A549 (cell line): ENCODE measurements at regions not wholly inside any gene's neighbourhood (a gene's known extent, or its start where the extent isn't known, plus 50 kb on each side); places are given as distances from the start of the nearest gene placed in this dataset.

Experiments used
- ATAC-seq, 2 experiments: fragments of 200-7000 bp in 1 of 2; fragments of >200 bp in 1 of 2; cut with Nextera tagmentation in 1 of 2; cut with Tn5 transposase in 1 of 2; 3 replicates each; pipeline versions ENCODE4 v1.8.0 to v1.9.1; 2018 to 2020; ENCODE audit warnings: mild to moderate bottlenecking in 1 of 2, moderate library complexity in 1 of 2
- CTCF ChIA-PET: fragments of 300-600 bp; sonication (Branson Sonifier 250); formaldehyde crosslinking; extraction: SDS; loops from one replicate; lab custom pipeline; 2021; ENCODE audit warnings: antibody characterized with exemption, inconsistent platforms; lab: Yijun Ruan, JAX
- POLR2A ChIA-PET: fragments of 350-600 bp; formaldehyde crosslinking; extraction: SDS; loops from one replicate; lab custom pipeline; 2021; ENCODE audit warnings: antibody characterized with exemption, inconsistent platforms; lab: Yijun Ruan, JAX
- DNase-seq, 2 experiments: peaks; one replicate each; pipeline versions ENCODE4 v3.0.0 to v3.0.0-alpha.2; 2011 to 2016; ENCODE audit warnings: low read depth in 1 of 2, low spot score in 1 of 2
- FAIRE-seq: peaks from 2 replicates; lab custom pipeline; 2011; peaks lifted over from hg19 to GRCh38; lab: Jason Lieb, UNC
- H3K27ac ChIP-seq, 2 experiments: fragments of >200 bp; sonication (Bioruptor Twin); formaldehyde crosslinking; 3 replicates each; pipeline ENCODE4 v1.5.1; 2016 to 2017
- H3K4me1 ChIP-seq: fragments of >200 bp; sonication (Bioruptor Twin); formaldehyde crosslinking; 3 replicates; pipeline ENCODE4 v1.6.1; 2016
- H3K4me2 ChIP-seq: fragments of >200 bp; sonication (Bioruptor Twin); formaldehyde crosslinking; 3 replicates; pipeline ENCODE4 v1.6.1; 2016
- H3K4me3 ChIP-seq: fragments of >200 bp; sonication (Bioruptor Twin); formaldehyde crosslinking; 3 replicates; pipeline ENCODE4 v1.5.1; 2016
- H3K9me3 ChIP-seq: fragments of >200 bp; sonication (Bioruptor Twin); formaldehyde crosslinking; 3 replicates; pipeline ENCODE4 v1.6.1; 2016
- BCL3 ChIP-seq: fragments of >200 bp; sonication (Bioruptor Twin); formaldehyde crosslinking; IDR thresholded peaks from 3 replicates; pipeline ENCODE4 v1.6.1; 2016
- BHLHE40 ChIP-seq: IDR thresholded peaks from 2 replicates; pipeline ENCODE4 v1.6.1; 2012; ENCODE audit warnings: low read depth, low read length, inconsistent platforms
- CBX8 ChIP-seq: fragments of 200-600 bp; sonication (generic); IDR thresholded peaks from 2 replicates; pipeline ENCODE4 v1.6.1; 2016
- E2F6 ChIP-seq: IDR thresholded peaks from 2 replicates; pipeline ENCODE4 v1.6.1; 2012; ENCODE audit warnings: low read depth, borderline replicate concordance
- EHF ChIP-seq: fragments of 250-450 bp; sonication (Bioruptor Pico); IDR thresholded peaks from 2 replicates; pipeline ENCODE4 v1.5.0; 2020; ENCODE audit warnings: mild to moderate bottlenecking
- ELK1 ChIP-seq: fragments of 150-350 bp; IDR thresholded peaks from 2 replicates; pipeline ENCODE4 v1.6.1; 2014; ENCODE audit warnings: low read depth, mild to moderate bottlenecking, low read length
- EP300 ChIP-seq, 2 experiments: fragments of >200 bp; sonication (Bioruptor Twin); formaldehyde crosslinking; IDR thresholded peaks; 2 replicates in 1 of 2; 3 replicates in 1 of 2; pipeline ENCODE4 v1.6.1; 2016 to 2017
- FOSB ChIP-seq: fragments of 250-450 bp; sonication (Bioruptor Pico); IDR thresholded peaks from 2 replicates; pipeline ENCODE4 v1.5.0; 2020; ENCODE audit warnings: mild to moderate bottlenecking, moderate library complexity
- GATA3 ChIP-seq: IDR thresholded peaks from 2 replicates; pipeline ENCODE4 v1.6.1; 2012; ENCODE audit warnings: borderline replicate concordance
- HDAC2 ChIP-seq: fragments of 200-600 bp; sonication (generic); IDR thresholded peaks from 2 replicates; pipeline ENCODE4 v1.6.1; 2016
- HOXB13 ChIP-seq: fragments of 250-450 bp; sonication (Bioruptor Pico); IDR thresholded peaks from 2 replicates; pipeline ENCODE4 v1.5.0; 2020; ENCODE audit warnings: low read depth, mild to moderate bottlenecking, moderate library complexity
- HOXB5 ChIP-seq: fragments of 250-450 bp; sonication (Bioruptor Pico); IDR thresholded peaks from 2 replicates; pipeline ENCODE4 v1.5.0; 2020; ENCODE audit warnings: mild to moderate bottlenecking, moderate library complexity
- JUNB ChIP-seq: fragments of >200 bp; sonication (Bioruptor Twin); formaldehyde crosslinking; IDR thresholded peaks from 2 replicates; pipeline ENCODE4 v1.6.1; 2016
- KDM1A ChIP-seq: fragments of 200-600 bp; sonication (generic); IDR thresholded peaks from 2 replicates; pipeline ENCODE4 v1.6.1; 2016; ENCODE audit warnings: low read depth, mild to moderate bottlenecking
- MAZ ChIP-seq: fragments of 150-350 bp; IDR thresholded peaks from 2 replicates; pipeline ENCODE4 v1.6.1; 2014; ENCODE audit warnings: antibody characterized with exemption, low read depth, low read length, borderline replicate concordance
- MYC ChIP-seq: IDR thresholded peaks from 2 replicates; pipeline ENCODE4 v1.6.1; 2012; ENCODE audit warnings: mild to moderate bottlenecking, inconsistent platforms, low read length, improper control_type of control experiment, borderline replicate concordance
- NFE2L2 ChIP-seq: fragments of 150-350 bp; conservative IDR thresholded peaks from 2 replicates; pipeline ENCODE4 v1.6.1; 2014; ENCODE audit warnings: low read length
- NPAS2 ChIP-seq: fragments of 250-450 bp; sonication (Bioruptor Pico); IDR thresholded peaks from 2 replicates; pipeline ENCODE4 v1.8.0; 2022; ENCODE audit warnings: mild to moderate bottlenecking, moderate library complexity, borderline replicate concordance
- RCOR1 ChIP-seq: fragments of 150-350 bp; IDR thresholded peaks from 2 replicates; pipeline ENCODE4 v1.6.1; 2014; ENCODE audit warnings: antibody characterized with exemption, low read length, low read depth
- REST ChIP-seq: fragments of 200-600 bp; sonication (generic); IDR thresholded peaks from 2 replicates; pipeline ENCODE4 v1.6.1; 2016; ENCODE audit warnings: antibody characterized with exemption, mild to moderate bottlenecking, moderate library complexity
- ZNF302 ChIP-seq: fragments of 250-450 bp; sonication (Bioruptor Pico); IDR thresholded peaks from 2 replicates; pipeline ENCODE4 v1.9.0; 2021; ENCODE audit warnings: inconsistent platforms, mild to moderate bottlenecking, moderate library complexity
- ZSCAN20 ChIP-seq: fragments of 250-450 bp; sonication (Bioruptor Pico); IDR thresholded peaks from 2 replicates; pipeline ENCODE4 v1.8.0; 2022; ENCODE audit warnings: mild to moderate bottlenecking, moderate library complexity
- WGBS: methylation state at CpG from one replicate; pipeline ENCODE4 v1.1.6; 2017; ENCODE audit errors: missing lambda C conversion rate; 5-methylcytosine and 5-hydroxymethylcytosine counted together
- TF ChIP-seq, protein P1 (sequence below): fragments of >200 bp; sonication (Bioruptor Twin); formaldehyde crosslinking; IDR thresholded peaks from 3 replicates; pipeline ENCODE4 v1.5.1; 2016
- TF ChIP-seq, protein P2 (sequence below): IDR thresholded peaks from 2 replicates; pipeline ENCODE4 v1.6.1; 2012
- TF ChIP-seq, protein P3 (sequence below): IDR thresholded peaks from 2 replicates; pipeline ENCODE4 v1.6.1; 2012

GRCh38 chr14:97902630-97903029, 1105.4 kb downstream of the VRK1 start:
- Histone ChIP-seq H3K4me3 (no peak overlapping the region), H3K4me2 (no peak overlapping the region), H3K9me3 (no peaks in the 10 kb centered on the region), H3K27ac (no peak overlapping the region)
- POLR2A ChIA-PET, result no interaction called here
- CTCF ChIA-PET, result no interaction called here
- no peak for TF ChIP-seq RCOR1
- TF ChIP-seq BCL3, result no peak
- no peak for TF ChIP-seq JUNB
- TF ChIP-seq EHF, result no peak
- no peak for TF ChIP-seq KDM1A
- TF ChIP-seq NFE2L2, result no peak
- TF ChIP-seq EP300 (IDR thresholded peaks at IDR 0.05), result no peak
- TF ChIP-seq MAZ, result no peak
- TF ChIP-seq, protein P1, sequence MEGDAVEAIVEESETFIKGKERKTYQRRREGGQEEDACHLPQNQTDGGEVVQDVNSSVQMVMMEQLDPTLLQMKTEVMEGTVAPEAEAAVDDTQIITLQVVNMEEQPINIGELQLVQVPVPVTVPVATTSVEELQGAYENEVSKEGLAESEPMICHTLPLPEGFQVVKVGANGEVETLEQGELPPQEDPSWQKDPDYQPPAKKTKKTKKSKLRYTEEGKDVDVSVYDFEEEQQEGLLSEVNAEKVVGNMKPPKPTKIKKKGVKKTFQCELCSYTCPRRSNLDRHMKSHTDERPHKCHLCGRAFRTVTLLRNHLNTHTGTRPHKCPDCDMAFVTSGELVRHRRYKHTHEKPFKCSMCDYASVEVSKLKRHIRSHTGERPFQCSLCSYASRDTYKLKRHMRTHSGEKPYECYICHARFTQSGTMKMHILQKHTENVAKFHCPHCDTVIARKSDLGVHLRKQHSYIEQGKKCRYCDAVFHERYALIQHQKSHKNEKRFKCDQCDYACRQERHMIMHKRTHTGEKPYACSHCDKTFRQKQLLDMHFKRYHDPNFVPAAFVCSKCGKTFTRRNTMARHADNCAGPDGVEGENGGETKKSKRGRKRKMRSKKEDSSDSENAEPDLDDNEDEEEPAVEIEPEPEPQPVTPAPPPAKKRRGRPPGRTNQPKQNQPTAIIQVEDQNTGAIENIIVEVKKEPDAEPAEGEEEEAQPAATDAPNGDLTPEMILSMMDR, result no peak
- TF ChIP-seq HOXB13 (CRISPR knock-in tag), result no peak
- no peak for TF ChIP-seq REST
- TF ChIP-seq, all 56 proteins: peak for 0
- DNase-seq, result no peak
- no peaks in the 10 kb centered on the region for H3K4me1 ChIP-seq
- WGBS, result 4% methylated on average over 1 of the region's 1 CpG
- no peak for FAIRE-seq
- ATAC-seq, result no peak

DNA sequence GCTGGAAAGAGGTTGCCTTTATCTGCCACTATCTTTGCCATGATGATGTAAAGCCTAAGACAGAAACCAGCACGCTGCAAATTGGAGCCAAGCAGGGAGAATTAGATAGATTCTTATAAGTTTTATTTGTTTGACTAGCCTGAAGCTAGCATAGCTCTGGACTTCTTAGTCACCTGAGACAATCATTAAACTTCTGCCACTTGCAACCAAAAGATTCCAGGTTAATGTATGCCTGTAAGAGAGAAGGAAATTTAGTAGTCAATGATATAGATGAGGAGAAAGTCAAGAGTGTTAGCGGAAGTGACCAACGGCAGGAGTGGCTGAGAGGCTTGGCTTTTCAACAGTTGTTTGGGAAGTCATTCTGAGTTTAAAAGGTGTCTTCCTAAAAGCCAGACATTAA, 1106.6 kb downstream of the VRK1 start:
- no peaks in the 10 kb centered on the region for H3K4me1 ChIP-seq
- WGBS, result 29% methylated on average over 3 of the region's 3 CpGs
- FAIRE-seq (no peak), DNase-seq (no peak), ATAC-seq (no peak)
- ChIA-PET POLR2A (no interaction called here), CTCF (interaction anchor here (0.7 kb wide), 1 partner anchor 62 kb away, joined by 3 read pairs; no protein-coding TSS in a partner anchor)
- TF ChIP-seq JUNB, result no peak
- TF ChIP-seq BCL3, result no peak
- TF ChIP-seq NPAS2 (CRISPR knock-in tag), result no peak
- TF ChIP-seq GATA3, result no peak
- no peak for TF ChIP-seq MYC
- no peak for TF ChIP-seq HOXB5 (CRISPR knock-in tag)
- TF ChIP-seq BHLHE40, result no peak
- TF ChIP-seq, protein P2, sequence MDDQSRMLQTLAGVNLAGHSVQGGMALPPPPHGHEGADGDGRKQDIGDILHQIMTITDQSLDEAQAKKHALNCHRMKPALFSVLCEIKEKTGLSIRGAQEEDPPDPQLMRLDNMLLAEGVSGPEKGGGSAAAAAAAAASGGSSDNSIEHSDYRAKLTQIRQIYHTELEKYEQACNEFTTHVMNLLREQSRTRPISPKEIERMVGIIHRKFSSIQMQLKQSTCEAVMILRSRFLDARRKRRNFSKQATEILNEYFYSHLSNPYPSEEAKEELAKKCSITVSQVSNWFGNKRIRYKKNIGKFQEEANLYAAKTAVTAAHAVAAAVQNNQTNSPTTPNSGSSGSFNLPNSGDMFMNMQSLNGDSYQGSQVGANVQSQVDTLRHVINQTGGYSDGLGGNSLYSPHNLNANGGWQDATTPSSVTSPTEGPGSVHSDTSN, result no peak
- TF ChIP-seq CBX8, result no peak
- TF ChIP-seq E2F6, result no peak
- TF ChIP-seq HDAC2, result no peak
- TF ChIP-seq ZSCAN20 (CRISPR knock-in tag), result no peak
- no peak for TF ChIP-seq FOSB
- TF ChIP-seq ZNF302 (CRISPR knock-in tag), result no peak
- TF ChIP-seq, protein P3, sequence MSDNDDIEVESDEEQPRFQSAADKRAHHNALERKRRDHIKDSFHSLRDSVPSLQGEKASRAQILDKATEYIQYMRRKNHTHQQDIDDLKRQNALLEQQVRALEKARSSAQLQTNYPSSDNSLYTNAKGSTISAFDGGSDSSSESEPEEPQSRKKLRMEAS, result no peak
- no peak for TF ChIP-seq ELK1
- H3K4me3 ChIP-seq, result no peak overlapping the region
- no peak overlapping the region for H3K4me2 ChIP-seq
- no peaks in the 10 kb centered on the region for H3K9me3 ChIP-seq
- no peak overlapping the region for H3K27ac ChIP-seq
